ENCODE measurements at regions not wholly inside any gene's neighbourhood (a gene's known extent, or its start where the extent isn't known, plus 50 kb on each side); places are given as distances from the start of the nearest gene placed in this dataset.

GRCh38 chr1:203421246-203421645 is 54.4 kb upstream of the PRELP start:
- H4K20me1 ChIP-seq (ENCODE audit: low read depth, low read length), result no peaks in the 10 kb centered on the region
- H3K27ac ChIP-seq (ENCODE audit: low read depth, low read length), result no peak overlapping the region
- no peak overlapping the region for H3K4me2 ChIP-seq (ENCODE audit: low read depth, low read length, poor library complexity, severe bottlenecking)
- no peaks in the 10 kb centered on the region for H3K79me2 ChIP-seq (ENCODE audit: insufficient read depth, low read length)
- no peaks in the 10 kb centered on the region for H3K9me2 ChIP-seq (replicated peaks; ENCODE audit: insufficient read depth, low read length)
- no peaks in the 10 kb centered on the region for H3K36me3 ChIP-seq (ENCODE audit: low read length)
- H3K27me3 ChIP-seq (ENCODE audit: low read length), result no peaks in the 10 kb centered on the region
- no peak overlapping the region for H2AFZ ChIP-seq (ENCODE audit: low read depth, low read length, severe bottlenecking)
- no peak overlapping the region for H3K4me3 ChIP-seq (ENCODE audit: insufficient read depth, low read length, poor library complexity, severe bottlenecking)
- no peaks in the 10 kb centered on the region for H3K9me3 ChIP-seq (ENCODE audit: insufficient read depth, low read length)
- no peaks in the 10 kb centered on the region for H3F3A ChIP-seq (ENCODE audit: insufficient read depth)
- no peak for TF ChIP-seq CTCF (IDR thresholded peaks at IDR 0.05; ENCODE audit: insufficient read depth, low read length, poor library complexity, severe bottlenecking)
- TF ChIP-seq EZH2phosphoT487 (conservative IDR thresholded peaks at IDR 0.05; ENCODE audit: low read length), result no peak
- H3K9ac ChIP-seq (ENCODE audit: low read length), result no peak overlapping the region

GRCh38 chr1:203422116-203422515 is 53.5 kb upstream of the PRELP start:
- no peaks in the 10 kb centered on the region for H3K9me3 ChIP-seq (ENCODE audit: insufficient read depth, low read length)
- H3K4me2 ChIP-seq (ENCODE audit: low read depth, low read length, poor library complexity, severe bottlenecking), result no peak overlapping the region
- H3K27me3 ChIP-seq (ENCODE audit: low read length), result no peaks in the 10 kb centered on the region
- no peaks in the 10 kb centered on the region for H3F3A ChIP-seq (ENCODE audit: insufficient read depth)
- H3K79me2 ChIP-seq (ENCODE audit: insufficient read depth, low read length), result no peaks in the 10 kb centered on the region
- no peak overlapping the region for H3K4me3 ChIP-seq (ENCODE audit: insufficient read depth, low read length, poor library complexity, severe bottlenecking)
- no peaks in the 10 kb centered on the region for H3K9me2 ChIP-seq (replicated peaks; ENCODE audit: insufficient read depth, low read length)
- H3K36me3 ChIP-seq (ENCODE audit: low read length), result no peaks in the 10 kb centered on the region
- H4K20me1 ChIP-seq (ENCODE audit: low read depth, low read length), result no peaks in the 10 kb centered on the region
- no peak overlapping the region for H2AFZ ChIP-seq (ENCODE audit: low read depth, low read length, severe bottlenecking)
- no peak overlapping the region for H3K9ac ChIP-seq (ENCODE audit: low read length)
- no peak for TF ChIP-seq CTCF (IDR thresholded peaks at IDR 0.05; ENCODE audit: insufficient read depth, low read length, poor library complexity, severe bottlenecking)
- no peak for TF ChIP-seq EZH2phosphoT487 (conservative IDR thresholded peaks at IDR 0.05; ENCODE audit: low read length)
- no peak overlapping the region for H3K27ac ChIP-seq (ENCODE audit: low read depth, low read length)

GRCh38 chr1:203422656-203423055 is 53.0 kb upstream of the PRELP start:
- no peak for TF ChIP-seq EZH2phosphoT487 (conservative IDR thresholded peaks at IDR 0.05; ENCODE audit: low read length)
- TF ChIP-seq CTCF (IDR thresholded peaks at IDR 0.05; ENCODE audit: insufficient read depth, low read length, poor library complexity, severe bottlenecking), result no peak

More at GRCh38 chr1:203422656-203423055, 53.0 kb upstream of the PRELP start:
- Histone ChIP-seq H3K9me2 (replicated peaks; ENCODE audit: insufficient read depth, low read length) (no peaks in the 10 kb centered on the region), H3K79me2 (ENCODE audit: insufficient read depth, low read length) (no peaks in the 10 kb centered on the region), H3K9me3 (ENCODE audit: insufficient read depth, low read length) (no peaks in the 10 kb centered on the region), H3K27ac (ENCODE audit: low read depth, low read length) (no peak overlapping the region), H4K20me1 (ENCODE audit: low read depth, low read length) (no peaks in the 10 kb centered on the region), H3K4me3 (ENCODE audit: insufficient read depth, low read length, poor library complexity, severe bottlenecking) (no peak overlapping the region), H3K27me3 (ENCODE audit: low read length) (no peaks in the 10 kb centered on the region), H3F3A (ENCODE audit: insufficient read depth) (no peaks in the 10 kb centered on the region), H3K9ac (ENCODE audit: low read length) (no peak overlapping the region), H3K36me3 (ENCODE audit: low read length) (no peaks in the 10 kb centered on the region), H3K4me2 (ENCODE audit: low read depth, low read length, poor library complexity, severe bottlenecking) (no peak overlapping the region), H2AFZ (ENCODE audit: low read depth, low read length, severe bottlenecking) (no peak overlapping the region)

All from SU-DHL-6 (cell line).